Activated CD4-positive, alpha-beta T cell treated with anti-CD3 and anti-CD28 coated beads, Interleukin-2, amount 50 U/mL, for 4 hours (primary cell): ENCODE measurements at regions not wholly inside any gene's neighbourhood (a gene's known extent, or its start where the extent isn't known, plus 50 kb on each side); places are given as distances from the start of the nearest gene placed in this dataset.

Experiments used
- DNase-seq, 2 experiments: peaks; one replicate each; pipeline ENCODE4 v3.0.0-alpha.2; 2020

GRCh38 chr7:45456747-45457524 lies 117.2 kb upstream of the ADCY1 start:
- no peak for DNase-seq

DNA sequence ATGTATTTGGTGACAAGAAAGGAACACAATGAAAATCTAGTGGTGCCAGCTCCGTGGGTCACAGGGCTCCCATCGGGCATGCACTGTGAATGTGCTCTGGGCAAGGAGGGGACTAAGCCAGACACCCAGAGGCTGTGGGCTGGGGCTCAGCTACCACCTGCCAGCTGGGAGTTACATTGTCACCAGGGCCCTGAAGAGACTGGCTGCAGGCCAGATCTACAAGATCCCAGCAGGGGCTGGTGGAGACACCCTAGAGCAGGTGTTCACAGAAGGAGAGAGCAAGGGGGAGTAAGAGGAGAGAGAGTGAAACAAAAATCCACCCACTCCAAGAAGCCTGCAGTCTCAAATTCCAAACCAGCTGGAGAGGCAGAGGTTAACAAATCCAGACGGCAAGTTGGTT lies 116.6 kb upstream of the ADCY1 start:
- no peak for DNase-seq

DNA sequence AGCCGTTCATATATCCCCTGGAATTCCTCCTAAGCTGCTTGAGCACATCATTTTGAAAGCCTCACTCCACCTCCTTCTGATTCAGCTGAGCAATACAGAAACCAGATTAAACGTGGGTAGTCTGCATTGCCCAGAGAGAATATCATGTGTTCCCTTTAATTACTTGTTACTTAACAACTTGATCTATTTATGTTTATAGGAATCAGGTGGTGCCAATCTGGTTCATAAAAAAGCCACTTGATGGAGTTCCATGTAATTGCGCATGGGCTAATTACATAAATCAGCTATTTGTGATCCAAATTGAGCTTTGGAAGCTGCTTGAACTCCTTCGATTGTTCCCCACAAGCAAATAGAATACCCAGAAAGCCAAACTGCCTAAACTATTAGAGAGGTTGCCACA lies 114.7 kb upstream of the ADCY1 start:
- no peak for DNase-seq

DNA sequence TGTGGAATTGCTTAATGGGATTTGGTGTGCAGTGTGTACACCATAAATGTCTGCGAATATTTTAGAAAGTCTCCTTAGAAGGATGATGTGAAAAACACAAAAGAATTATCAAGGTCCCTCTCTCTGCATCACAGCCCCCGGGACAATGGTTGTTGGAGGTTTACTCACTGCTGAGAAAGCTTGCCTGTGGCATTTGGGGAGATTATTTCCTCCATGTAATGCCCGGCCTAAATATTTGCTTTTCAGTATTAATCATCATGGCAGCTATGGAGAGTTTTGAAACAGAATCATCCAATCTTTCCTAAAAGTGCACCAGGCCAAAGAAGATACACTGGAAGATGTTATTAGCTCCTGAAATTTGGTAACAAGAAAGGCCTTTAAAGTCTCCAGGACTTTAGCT lies 113.8 kb upstream of the ADCY1 start:
- DNase-seq = no peak

- DNase-seq = no peak
Observed at GRCh38 chr7:45461026-45461425, 113.1 kb upstream of the ADCY1 start.

GRCh38 chr7:45469103-45469502 lies 105.1 kb upstream of the ADCY1 start:
- no peak for DNase-seq

GRCh38 chr7:45470031-45470430 lies 104.1 kb upstream of the ADCY1 start:
- no peak for DNase-seq

DNA sequence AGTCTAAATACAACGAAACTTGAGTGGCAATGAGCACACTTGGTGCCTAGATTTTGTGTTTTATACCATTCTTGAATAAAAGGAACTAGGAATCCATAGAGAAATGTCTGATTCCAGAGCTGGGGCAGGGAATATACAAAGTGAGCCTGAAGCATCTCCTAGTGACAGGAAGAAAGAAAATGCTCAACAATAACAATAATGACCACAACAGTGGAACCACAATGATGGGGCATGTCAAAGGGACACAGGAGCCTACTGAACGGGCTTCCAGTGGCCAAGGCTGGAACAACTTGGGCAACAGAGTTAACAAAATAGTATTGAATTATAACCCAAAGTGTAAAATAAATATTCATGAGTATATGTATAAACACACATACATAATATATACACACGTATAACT lies 94.4 kb upstream of the ADCY1 start:
- no peak for DNase-seq

- DNase-seq = no peak
Observed at GRCh38 chr7:45482451-45482850, 91.7 kb upstream of the ADCY1 start.

- DNase-seq = no peak
Observed at GRCh38 chr7:45484094-45484493, 90.1 kb upstream of the ADCY1 start.

GRCh38 chr7:45486575-45486974 lies 87.6 kb upstream of the ADCY1 start:
- DNase-seq = no peak

DNA sequence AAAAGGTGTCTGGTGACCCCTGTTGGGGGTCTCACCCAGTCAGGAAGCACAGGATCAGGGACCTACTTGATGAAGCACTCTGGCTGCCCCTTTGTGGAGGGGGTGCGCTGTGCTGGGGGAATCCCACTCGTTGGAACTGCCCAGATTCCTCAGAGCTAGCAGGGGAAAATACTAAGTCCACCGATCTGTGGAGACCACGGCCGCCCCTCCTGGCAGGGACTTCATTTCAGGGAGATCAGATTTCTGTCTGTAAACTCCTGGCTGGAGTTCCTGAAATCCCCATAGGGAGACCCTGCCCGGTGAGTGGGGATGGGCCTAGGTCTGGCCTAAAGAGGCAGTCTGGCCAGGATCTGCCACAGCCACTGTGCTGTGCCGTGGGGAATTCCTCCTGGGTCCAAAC lies 79.3 kb upstream of the ADCY1 start:
- DNase-seq = no peak

DNA sequence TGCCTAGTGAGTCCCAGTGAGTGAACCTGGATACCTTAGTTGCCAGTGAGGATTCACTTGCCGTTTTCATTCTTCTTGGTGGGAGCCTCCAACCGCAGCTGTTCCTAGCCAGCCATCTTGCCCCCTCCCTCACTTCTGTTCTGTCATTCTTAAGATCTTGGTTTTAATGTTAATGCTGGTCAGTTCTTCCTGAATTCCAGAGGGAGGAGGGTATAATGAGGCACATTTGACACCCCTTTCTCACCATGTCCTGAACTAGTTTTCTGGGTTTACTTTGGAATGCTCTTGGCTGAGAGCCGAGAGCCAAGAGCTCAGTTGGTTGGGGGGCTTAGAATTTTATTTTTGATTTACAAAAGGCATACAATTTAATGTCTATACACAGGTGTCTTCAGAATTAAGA lies 78.5 kb upstream of the ADCY1 start:
- DNase-seq = no peak

- no peak for DNase-seq
Observed at GRCh38 chr7:45500257-45500656, 73.9 kb upstream of the ADCY1 start.

GRCh38 chr7:45501791-45502190 lies 72.4 kb upstream of the ADCY1 start:
- DNase-seq = no peak

- no peak for DNase-seq
Observed at GRCh38 chr7:45506059-45506458, 68.1 kb upstream of the ADCY1 start.

DNA sequence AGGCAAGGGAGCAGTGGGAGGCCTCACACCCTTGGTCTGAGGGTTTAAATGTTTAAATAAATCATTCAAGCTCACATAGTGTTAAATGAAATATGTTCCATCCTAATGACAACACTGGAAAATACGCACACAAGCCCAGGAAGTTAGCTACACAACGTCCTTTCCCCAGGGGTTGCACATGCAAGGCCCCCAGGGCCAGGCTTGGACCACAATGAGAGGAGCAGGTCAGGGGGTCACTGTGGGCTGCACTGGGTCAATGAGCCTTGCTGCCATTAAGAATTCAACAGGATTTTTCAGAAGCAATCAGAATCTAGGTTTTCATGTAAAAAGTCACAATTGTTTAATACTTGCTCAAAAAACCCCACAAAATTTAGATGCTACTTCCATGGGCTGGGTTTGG lies 64.9 kb upstream of the ADCY1 start:
- no peak for DNase-seq

- no peak for DNase-seq
Observed at GRCh38 chr7:45511721-45512597, 62.2 kb upstream of the ADCY1 start.

GRCh38 chr7:45514944-45515343 lies 59.2 kb upstream of the ADCY1 start:
- no peak for DNase-seq

GRCh38 chr7:45515346-45515745 lies 58.8 kb upstream of the ADCY1 start:
- no peak for DNase-seq
